Stimulated activated CD8-positive, alpha-beta memory T cell treated with anti-CD3 and anti-CD28 coated beads, Interleukin-15, amount 100 ng/mL, for 48 hours (primary cell): ENCODE measurements at regions not wholly inside any gene's neighbourhood (a gene's known extent, or its start where the extent isn't known, plus 50 kb on each side); places are given as distances from the start of the nearest gene placed in this dataset.

Experiments used
- DNase-seq, 2 donors: peaks; one replicate each; pipeline ENCODE4 v3.0.0-alpha.2; 2020; ENCODE audit warnings: low read depth in 2 of 2

- no peak for DNase-seq
Observed at GRCh38 chr13:53143757-53144339, 115.2 kb downstream of the OLFM4 start.

- DNase-seq = no peak
Observed at GRCh38 chr13:53144826-53145225, 116.2 kb downstream of the OLFM4 start.

- DNase-seq = no peak
Observed at GRCh38 chr13:53150568-53150967, 122.0 kb downstream of the OLFM4 start.

GRCh38 chr13:53151336-53152056, 122.9 kb downstream of the OLFM4 start:
- peak; percentile 23 to 40 for DNase-seq

- DNase-seq = no peak
Observed at GRCh38 chr13:53152057-53152421, 123.4 kb downstream of the OLFM4 start.

- DNase-seq = no peak
Observed at GRCh38 chr13:53158201-53158600, 129.6 kb downstream of the OLFM4 start.

GRCh38 chr13:53159431-53159830, 130.8 kb downstream of the OLFM4 start:
- no peak for DNase-seq

GRCh38 chr13:53160211-53160610, 131.6 kb downstream of the OLFM4 start:
- DNase-seq = no peak

- no peak for DNase-seq
Observed at GRCh38 chr13:53161251-53161650, 132.6 kb downstream of the OLFM4 start.

- DNase-seq = no peak
Observed at GRCh38 chr13:53165261-53165660, 136.6 kb downstream of the OLFM4 start.

- no peak for DNase-seq
Observed at GRCh38 chr13:53167561-53167960, 138.9 kb downstream of the OLFM4 start.

GRCh38 chr13:53170910-53171309, 142.3 kb downstream of the OLFM4 start:
- no peak for DNase-seq

GRCh38 chr13:53174545-53174944, 145.9 kb downstream of the OLFM4 start:
- DNase-seq = no peak

- DNase-seq = no peak
Observed at GRCh38 chr13:53180684-53181083, 152.1 kb downstream of the OLFM4 start.

- DNase-seq = no peak
Observed at GRCh38 chr13:53182724-53183123, 154.1 kb downstream of the OLFM4 start.

GRCh38 chr13:53188120-53188519, 159.5 kb downstream of the OLFM4 start:
- no peak for DNase-seq

GRCh38 chr13:53189162-53189561, 160.5 kb downstream of the OLFM4 start:
- no peak for DNase-seq

GRCh38 chr13:53191091-53191490, 162.5 kb downstream of the OLFM4 start:
- DNase-seq = no peak

- no peak for DNase-seq
Observed at GRCh38 chr13:53197424-53197823, 168.8 kb downstream of the OLFM4 start.

GRCh38 chr13:53198017-53198416, 169.4 kb downstream of the OLFM4 start:
- DNase-seq = no peak

- DNase-seq = no peak
Observed at GRCh38 chr13:53198736-53199135, 170.1 kb downstream of the OLFM4 start.

- DNase-seq = no peak
Observed at GRCh38 chr13:53200075-53200474, 171.5 kb downstream of the OLFM4 start.

- DNase-seq = no peak
Observed at GRCh38 chr13:53200498-53201453, 172.2 kb downstream of the OLFM4 start.
